GM12878 (cell line): ENCODE measurements at regions not wholly inside any gene's neighbourhood (a gene's known extent, or its start where the extent isn't known, plus 50 kb on each side); places are given as distances from the start of the nearest gene placed in this dataset.

Source experiments
- ATAC-seq: fragments of 200-7000 bp; cut with Tn5 transposase; 3 replicates; pipeline ENCODE4 v1.9.1; 2020; ENCODE audit warnings: mild to moderate bottlenecking, moderate library complexity
- BruUV-seq: library from RNA; stranded (reverse); fragments of 400-500 nt; replicated peaks from 2 replicates; lab custom pipeline; 2021; lab: Mats Ljungman, UMichigan
- CTCF ChIA-PET: fragments of 300-600 bp; sonication (Branson Sonifier 250); formaldehyde crosslinking; extraction: SDS; loops from one replicate; lab custom pipeline; 2021; ENCODE audit warnings: inconsistent platforms; lab: Yijun Ruan, JAX
- POLR2A ChIA-PET: fragments of 350-600 bp; formaldehyde crosslinking; extraction: SDS; loops from one replicate; lab custom pipeline; 2021; ENCODE audit warnings: inconsistent platforms; lab: Charles Lee
- RAD21 ChIA-PET: fragments of 300-600 bp; sonication (Branson Sonifier 250); formaldehyde crosslinking; loops from one replicate; lab custom pipeline; 2023; ENCODE audit warnings: antibody characterized with exemption; ENCODE audit not compliant: unreplicated experiment; lab: Charles Lee
- SMC1A ChIA-PET: fragments of 300-600 bp; sonication (Branson Sonifier 250); formaldehyde crosslinking; loops from one replicate; lab custom pipeline; 2023; ENCODE audit not compliant: unreplicated experiment, uncharacterized antibody; lab: Charles Lee
- DNase-seq: peaks from one replicate; pipeline ENCODE4 v3.0.0-alpha.2; 2011; ENCODE audit warnings: low read depth, low spot score
- FAIRE-seq: peaks from 3 replicates; lab custom pipeline; 2011; peaks lifted over from hg19 to GRCh38; lab: Jason Lieb, UNC
- H2AFZ ChIP-seq: 2 replicates; pipeline ENCODE4 v1.6.0; 2011; ENCODE audit warnings: low read depth, low read length, control low read depth; ENCODE audit not compliant: control insufficient read depth
- H3K27ac ChIP-seq: 2 replicates; pipeline ENCODE4 v1.5.1; 2011; ENCODE audit warnings: control low read depth; ENCODE audit not compliant: control insufficient read depth, insufficient read depth
- H3K27me3 ChIP-seq, 2 experiments: replicated peaks in 1 of 2; 2 replicates each; pipeline versions ENCODE4 v1.6.0 to v1.6.1; 2011; ENCODE audit warnings: low read length in 1 of 2; ENCODE audit not compliant: control insufficient read depth in 2 of 2, insufficient read depth in 2 of 2
- H3K36me3 ChIP-seq, 2 experiments: 2 replicates each; pipeline ENCODE4 v1.5.1; 2011; ENCODE audit warnings: low read length in 1 of 2; ENCODE audit not compliant: control insufficient read depth in 2 of 2, insufficient read depth in 2 of 2
- H3K4me1 ChIP-seq: 2 replicates; pipeline ENCODE4 v1.6.1; 2011; ENCODE audit warnings: mild to moderate bottlenecking, low read length, moderate library complexity, mixed read lengths; ENCODE audit not compliant: control insufficient read depth, insufficient read depth
- H3K4me2 ChIP-seq: 2 replicates; pipeline ENCODE4 v1.6.0; 2011; ENCODE audit warnings: control low read depth; ENCODE audit not compliant: control insufficient read depth, insufficient read depth
- H3K4me3 ChIP-seq: fragments of 200-600 bp; sonication (generic); 2 replicates; pipeline ENCODE4 v1.5.1; 2016
- H3K79me2 ChIP-seq: 2 replicates; pipeline ENCODE4 v1.6.0; 2011; ENCODE audit warnings: low read length; ENCODE audit not compliant: control insufficient read depth, insufficient read depth
- H3K9ac ChIP-seq: 2 replicates; pipeline ENCODE4 v1.8.0; 2011; ENCODE audit warnings: low read length, control low read depth, mixed read lengths; ENCODE audit not compliant: control insufficient read depth, insufficient read depth
- H3K9me3 ChIP-seq: replicated peaks from 3 replicates; pipeline ENCODE4 v1.5.1; 2011; ENCODE audit warnings: mild to moderate bottlenecking, low read length; ENCODE audit not compliant: control insufficient read depth, insufficient read depth
- H4K20me1 ChIP-seq: 2 replicates; pipeline ENCODE4 v1.6.0; 2011; ENCODE audit not compliant: control insufficient read depth, insufficient read depth
- BACH1 ChIP-seq: fragments of 450-650 bp; IDR thresholded peaks from 2 replicates; pipeline ENCODE4 v1.6.1; 2017; ENCODE audit warnings: mild to moderate bottlenecking, borderline replicate concordance
- CBFB ChIP-seq: IDR thresholded peaks from 2 replicates; pipeline ENCODE4 v1.6.1; 2016; ENCODE audit warnings: antibody characterized with exemption, low read depth
- CHD1 ChIP-seq: IDR thresholded peaks from 2 replicates; pipeline ENCODE4 v1.6.1; 2012; ENCODE audit warnings: low read depth, low read length, improper control_type of control experiment
- ELK1 ChIP-seq: IDR thresholded peaks from 2 replicates; pipeline ENCODE4 v1.6.1; 2012; ENCODE audit warnings: low read depth, low read length, improper control_type of control experiment
- IRF3 ChIP-seq: fragments of 450-650 bp; IDR thresholded peaks from 2 replicates; pipeline ENCODE4 v1.6.1; 2014; ENCODE audit warnings: mild to moderate bottlenecking
- MEF2B ChIP-seq: fragments of 450-650 bp; IDR thresholded peaks from 2 replicates; pipeline ENCODE4 v1.6.1; 2018; ENCODE audit warnings: mild to moderate bottlenecking, moderate library complexity; ENCODE audit not compliant: partially characterized antibody, poor library complexity, severe bottlenecking
- POLR2A ChIP-seq: IDR thresholded peaks from 2 replicates; pipeline ENCODE4 v1.6.1; 2011; ENCODE audit warnings: low read depth, mild to moderate bottlenecking, low read length
- ZBTB11 ChIP-seq: fragments of 450-650 bp; formaldehyde crosslinking; IDR thresholded peaks from 2 replicates; pipeline ENCODE4 v1.5.0; 2022; ENCODE audit warnings: mild to moderate bottlenecking, missing genetic modification characterization
- ZZZ3 ChIP-seq: IDR thresholded peaks from 2 replicates; pipeline ENCODE4 v1.6.1; 2011; ENCODE audit warnings: low read depth; ENCODE audit not compliant: control insufficient read depth, insufficient read length
- WGBS: methylation state at CpG from one replicate; pipeline ENCODE4 v1.1.6; 2016; ENCODE audit warnings: low lambda C conversion rate; ENCODE audit not compliant: insufficient replicate concordance, insufficient coverage; ENCODE audit errors: missing lambda C conversion rate; 5-methylcytosine and 5-hydroxymethylcytosine counted together
- in situ Hi-C: fragments of 300-500 bp; cut with MboI; formaldehyde crosslinking; loops from 9 replicates; pipeline ENCODE4 v1.14.3; 2018; ENCODE audit warnings: mixed read lengths
- intact Hi-C: fragments of 100-400 bp; cut with micrococcal nuclease; formaldehyde crosslinking; loops from one replicate; pipeline ENCODE4 v1.14.2; 2022; ENCODE audit not compliant: unreplicated experiment

GRCh38 chr3:94362393-94362792 is 299.5 kb downstream of the NSUN3 start:
- Histone ChIP-seq H3K9me3 (no peaks in the 10 kb centered on the region), H3K36me3 (no peaks in the 10 kb centered on the region), H3K9ac (no peak overlapping the region), H3K27ac (no peak overlapping the region), H2AFZ (no peak overlapping the region), H3K4me1 (no peaks in the 10 kb centered on the region), H3K4me3 (no peak overlapping the region), H4K20me1 (no peaks in the 10 kb centered on the region), H3K4me2 (no peak overlapping the region), H3K79me2 (no peaks in the 10 kb centered on the region), H3K27me3 (no peaks in the 10 kb centered on the region)
- BruUV-seq, result no TSS peak
- ChIA-PET CTCF (no interaction called here), POLR2A (no interaction called here), SMC1A (no interaction called here), RAD21 (no interaction called here)
- in situ Hi-C loops, result loop anchor here (25.0 kb wide), 1 partner anchor 100 kb away; no protein-coding TSS in a partner anchor
- WGBS, result 20% methylated on average over 4 of the region's 4 CpGs
- intact Hi-C loops, result no loop called here
- FAIRE-seq (no peak), ATAC-seq (no peak)
- no peak for TF ChIP-seq ZZZ3
- TF ChIP-seq MEF2B, result no peak
- no peak for TF ChIP-seq CHD1
- no peak for TF ChIP-seq ZBTB11
- TF ChIP-seq CBFB, result no peak
- no peak for TF ChIP-seq IRF3
- TF ChIP-seq POLR2A, result no peak
- TF ChIP-seq ELK1, result no peak
- no peak for TF ChIP-seq BACH1
- TF ChIP-seq, all 136 proteins: peak for 0
- no peak for DNase-seq
